ENCODE measurements at regions not wholly inside any gene's neighbourhood (a gene's known extent, or its start where the extent isn't known, plus 50 kb on each side); places are given as distances from the start of the nearest gene placed in this dataset.

DNA sequence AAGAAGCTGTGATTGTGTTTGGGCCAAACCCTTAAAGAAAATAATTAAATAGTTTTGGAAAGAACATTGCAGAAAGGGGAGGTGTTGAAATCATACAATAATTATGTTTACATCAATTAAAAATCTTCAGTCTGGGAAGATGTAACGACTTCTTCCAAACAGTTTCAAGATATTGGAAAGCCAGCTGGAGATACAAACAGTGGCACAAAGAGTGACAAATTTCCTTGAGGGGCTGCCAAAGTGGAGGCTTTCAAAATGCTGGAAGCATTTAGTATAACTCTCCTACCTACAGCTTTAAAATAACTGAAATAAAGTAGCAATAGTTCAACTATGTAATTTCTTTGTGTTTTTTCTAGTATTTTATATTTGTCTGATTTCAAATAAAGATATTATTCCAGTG is 405.0 kb downstream of the DNAJB9 start:
- no peaks in the 10 kb centered on the region for H3K36me3 ChIP-seq (replicated peaks in 1 of 2; ENCODE audit: insufficient read depth in 1 of 2, low read depth in 2 of 2)
- no peak overlapping the region for H3K4me3 ChIP-seq
- intact Hi-C loops (cut with DNase I), result no loop called here
- no peak overlapping the region for H3K27ac ChIP-seq
- peaks cover 10% of the 10 kb centered on the region for H3K4me1 ChIP-seq
- 41 to 45% methylated on average over 1 of the region's 1 CpG for WGBS, 2 donors
- no peak for DNase-seq
- no peaks in the 10 kb centered on the region for H3K27me3 ChIP-seq
- ATAC-seq, result no peak
- TF ChIP-seq, protein P1, sequence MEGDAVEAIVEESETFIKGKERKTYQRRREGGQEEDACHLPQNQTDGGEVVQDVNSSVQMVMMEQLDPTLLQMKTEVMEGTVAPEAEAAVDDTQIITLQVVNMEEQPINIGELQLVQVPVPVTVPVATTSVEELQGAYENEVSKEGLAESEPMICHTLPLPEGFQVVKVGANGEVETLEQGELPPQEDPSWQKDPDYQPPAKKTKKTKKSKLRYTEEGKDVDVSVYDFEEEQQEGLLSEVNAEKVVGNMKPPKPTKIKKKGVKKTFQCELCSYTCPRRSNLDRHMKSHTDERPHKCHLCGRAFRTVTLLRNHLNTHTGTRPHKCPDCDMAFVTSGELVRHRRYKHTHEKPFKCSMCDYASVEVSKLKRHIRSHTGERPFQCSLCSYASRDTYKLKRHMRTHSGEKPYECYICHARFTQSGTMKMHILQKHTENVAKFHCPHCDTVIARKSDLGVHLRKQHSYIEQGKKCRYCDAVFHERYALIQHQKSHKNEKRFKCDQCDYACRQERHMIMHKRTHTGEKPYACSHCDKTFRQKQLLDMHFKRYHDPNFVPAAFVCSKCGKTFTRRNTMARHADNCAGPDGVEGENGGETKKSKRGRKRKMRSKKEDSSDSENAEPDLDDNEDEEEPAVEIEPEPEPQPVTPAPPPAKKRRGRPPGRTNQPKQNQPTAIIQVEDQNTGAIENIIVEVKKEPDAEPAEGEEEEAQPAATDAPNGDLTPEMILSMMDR (IDR thresholded peaks at IDR 0.05), result no peak
- no peak for TF ChIP-seq POLR2A (IDR thresholded peaks at IDR 0.05)
- H3K9me3 ChIP-seq, result no peaks in the 10 kb centered on the region

DNA sequence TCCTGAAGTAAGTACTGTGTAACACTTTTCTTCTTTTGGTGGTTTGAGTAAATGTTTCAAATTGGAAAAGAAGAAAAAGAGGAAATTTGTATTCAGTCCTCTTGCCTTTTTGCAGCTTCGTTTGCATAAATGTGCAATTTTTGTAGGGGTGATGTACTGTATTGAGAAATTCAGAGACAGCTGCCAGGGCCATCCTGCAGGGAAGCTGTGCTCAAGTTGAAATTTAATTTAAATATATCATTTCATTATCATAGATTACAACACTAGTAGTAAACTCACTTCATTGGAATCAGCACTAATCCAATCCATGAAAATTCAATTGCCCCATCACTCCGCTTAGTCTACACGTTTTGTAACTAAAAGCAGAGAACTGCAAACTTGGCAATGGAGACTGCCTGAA is 415.4 kb downstream of the DNAJB9 start:
- H3K36me3 ChIP-seq (replicated peaks in 1 of 2; ENCODE audit: insufficient read depth in 1 of 2, low read depth in 2 of 2), result no peaks in the 10 kb centered on the region
- no peak for DNase-seq
- ATAC-seq, result no peak
- no peak overlapping the region for H3K4me3 ChIP-seq
- intact Hi-C loops (cut with DNase I), result no loop called here
- H3K4me1 ChIP-seq, result no peaks in the 10 kb centered on the region
- H3K9me3 ChIP-seq, result no peaks in the 10 kb centered on the region
- TF ChIP-seq, protein P1 (IDR thresholded peaks at IDR 0.05), result no peak
- TF ChIP-seq POLR2A (IDR thresholded peaks at IDR 0.05), result no peak
- 73 to 81% methylated on average over 3 of the region's 3 CpGs for WGBS, 2 donors
- H3K27me3 ChIP-seq, result no peaks in the 10 kb centered on the region
- H3K27ac ChIP-seq, result no peak overlapping the region

DNA sequence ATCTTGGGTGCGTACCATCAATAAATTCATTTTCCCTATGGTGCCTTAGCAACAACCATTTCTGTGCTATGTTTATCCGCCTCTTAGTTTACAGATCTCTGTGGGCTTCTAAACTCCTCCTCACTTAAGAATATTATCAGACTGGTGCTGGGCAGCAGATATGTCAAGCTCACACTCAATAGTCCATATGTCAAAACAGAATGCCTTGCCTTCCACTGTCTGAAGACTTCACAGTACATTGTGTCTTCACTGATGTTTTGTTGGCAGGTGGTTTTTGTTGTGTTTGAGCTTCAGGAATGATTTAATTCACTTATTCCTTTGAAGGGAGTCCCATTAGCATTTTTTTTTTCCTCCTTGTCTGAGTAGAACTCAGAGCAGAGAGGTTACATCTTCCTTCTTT is 419.6 kb downstream of the DNAJB9 start:
- Histone ChIP-seq H3K27me3 (no peaks in the 10 kb centered on the region), H3K9me3 (no peaks in the 10 kb centered on the region), H3K4me1 (no peaks in the 10 kb centered on the region), H3K4me3 (no peak overlapping the region), H3K27ac (no peak overlapping the region), H3K36me3 (replicated peaks in 1 of 2; ENCODE audit: insufficient read depth in 1 of 2, low read depth in 2 of 2) (no peaks in the 10 kb centered on the region)
- 92 to 98% methylated on average over 2 of the region's 2 CpGs for WGBS, 2 donors
- intact Hi-C loops (cut with DNase I), result no loop called here
- TF ChIP-seq POLR2A (IDR thresholded peaks at IDR 0.05), result no peak
- TF ChIP-seq, protein P1 (IDR thresholded peaks at IDR 0.05), result no peak
- ATAC-seq (no peak), DNase-seq (no peak)

DNA sequence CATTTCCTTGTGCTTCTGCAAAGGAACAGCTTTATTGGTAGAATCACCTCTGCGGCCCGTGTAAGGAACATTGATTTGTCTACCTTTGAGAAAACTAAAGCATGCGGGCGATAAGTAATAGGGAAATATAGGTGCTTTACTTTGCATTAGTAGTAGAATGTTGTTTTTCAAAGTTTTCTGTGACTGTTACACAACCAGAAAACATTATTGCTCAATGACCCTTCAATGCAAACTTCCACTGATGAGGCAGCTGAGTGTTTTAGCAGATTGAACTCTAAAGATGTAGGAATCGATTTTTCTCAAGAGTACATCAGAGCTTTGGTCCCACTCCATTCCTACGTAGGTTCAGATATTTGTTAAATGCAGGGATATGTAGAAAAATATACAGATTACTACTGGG is 427.8 kb downstream of the DNAJB9 start:
- Histone ChIP-seq H3K4me1 (no peaks in the 10 kb centered on the region), H3K36me3 (replicated peaks in 1 of 2; ENCODE audit: insufficient read depth in 1 of 2, low read depth in 2 of 2) (no peaks in the 10 kb centered on the region), H3K27ac (no peak overlapping the region), H3K9me3 (no peaks in the 10 kb centered on the region), H3K4me3 (no peak overlapping the region), H3K27me3 (no peaks in the 10 kb centered on the region)
- WGBS, 2 donors, result 84 to 94% methylated on average over 6 of the region's 6 CpGs
- TF ChIP-seq, protein P1 (IDR thresholded peaks at IDR 0.05), result no peak
- TF ChIP-seq POLR2A (IDR thresholded peaks at IDR 0.05), result no peak
- DNase-seq (no peak), ATAC-seq (no peak)
- intact Hi-C loops (cut with DNase I), result no loop called here

DNA sequence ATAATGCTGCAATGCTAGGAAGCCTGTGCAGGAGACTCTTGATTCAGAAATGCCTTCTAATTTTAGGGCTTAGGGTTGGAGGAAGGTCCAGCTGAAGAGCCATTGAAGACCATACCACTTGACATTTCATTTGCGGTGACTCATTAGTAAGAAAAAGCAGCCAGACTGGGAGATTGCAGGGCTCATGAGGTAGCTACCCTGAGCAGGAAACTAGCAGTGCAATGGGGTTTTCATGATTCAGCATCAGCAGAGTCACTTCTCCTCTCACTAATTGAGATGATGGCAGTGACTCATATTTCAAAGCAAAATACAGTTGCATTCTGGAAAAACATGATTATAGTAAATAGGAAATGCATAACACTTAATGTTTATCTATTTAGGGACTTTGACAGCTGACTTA is 434.1 kb downstream of the DNAJB9 start:
- TF ChIP-seq, protein P1 (IDR thresholded peaks at IDR 0.05), result no peak
- TF ChIP-seq POLR2A (IDR thresholded peaks at IDR 0.05), result no peak
- WGBS, 2 donors, result 93 to 100% methylated on average over 1 of the region's 1 CpG
- H3K4me3 ChIP-seq, result no peak overlapping the region
- H3K36me3 ChIP-seq (replicated peaks in 1 of 2; ENCODE audit: insufficient read depth in 1 of 2, low read depth in 2 of 2), result no peaks in the 10 kb centered on the region
- DNase-seq, result no peak
- ATAC-seq, result no peak
- intact Hi-C loops (cut with DNase I), result no loop called here
- H3K27me3 ChIP-seq, result no peaks in the 10 kb centered on the region
- H3K9me3 ChIP-seq, result no peaks in the 10 kb centered on the region
- no peaks in the 10 kb centered on the region for H3K4me1 ChIP-seq
- no peak overlapping the region for H3K27ac ChIP-seq

Measured in body of pancreas (tissue), 4 donors.